Loucy (cell line): ENCODE measurements at regions not wholly inside any gene's neighbourhood (a gene's known extent, or its start where the extent isn't known, plus 50 kb on each side); places are given as distances from the start of the nearest gene placed in this dataset.

ENCODE experiments used
- H2AFZ ChIP-seq: fragments of 200-600 bp; sonication (generic); 2 replicates; pipeline ENCODE4 v1.6.0; 2016; ENCODE audit warnings: antibody characterized with exemption, mild to moderate bottlenecking, low read length, moderate library complexity
- H3F3A ChIP-seq: fragments of 200-600 bp; 2 replicates; pipeline ENCODE4 v1.6.0; 2016; ENCODE audit warnings: antibody characterized with exemption, low read depth, mild to moderate bottlenecking
- H3K27me3 ChIP-seq: fragments of 200-600 bp; sonication (generic); 2 replicates; pipeline ENCODE4 v1.6.1; 2014; ENCODE audit warnings: low read length, mild to moderate bottlenecking; ENCODE audit not compliant: insufficient read depth, poor library complexity, severe bottlenecking
- H3K36me3 ChIP-seq: fragments of 200-600 bp; sonication (generic); 2 replicates; pipeline ENCODE4 v1.6.1; 2016; ENCODE audit warnings: low read length; ENCODE audit not compliant: insufficient read depth
- H3K4me1 ChIP-seq: fragments of 200-600 bp; sonication (generic); 2 replicates; pipeline ENCODE4 v1.5.1; 2014; ENCODE audit warnings: low read length, mild to moderate bottlenecking; ENCODE audit not compliant: insufficient read depth, poor library complexity, severe bottlenecking
- H3K4me2 ChIP-seq: fragments of 200-600 bp; sonication (generic); 2 replicates; pipeline ENCODE4 v1.6.0; 2014; ENCODE audit warnings: antibody characterized with exemption, low read length, low read depth, mild to moderate bottlenecking; ENCODE audit not compliant: poor library complexity, severe bottlenecking
- H3K4me3 ChIP-seq: fragments of 200-600 bp; sonication (generic); 2 replicates; pipeline ENCODE4 v1.5.1; 2014; ENCODE audit warnings: low read length, mild to moderate bottlenecking, mixed read lengths; ENCODE audit not compliant: poor library complexity, severe bottlenecking
- H3K79me2 ChIP-seq: fragments of 200-600 bp; sonication (generic); 2 replicates; pipeline ENCODE4 v1.6.1; 2014; ENCODE audit warnings: low read length; ENCODE audit not compliant: insufficient read depth
- H3K9ac ChIP-seq: fragments of 200-600 bp; sonication (generic); 2 replicates; pipeline ENCODE4 v1.6.0; 2014; ENCODE audit warnings: mild to moderate bottlenecking, low read depth, low read length, moderate library complexity; ENCODE audit not compliant: poor library complexity, severe bottlenecking
- H3K9me2 ChIP-seq: fragments of 200-600 bp; sonication (generic); replicated peaks from 2 replicates; pipeline ENCODE4 v1.6.1; 2016; ENCODE audit warnings: low read depth, low read length, mixed read lengths
- H3K9me3 ChIP-seq: fragments of 200-600 bp; sonication (generic); 2 replicates; pipeline ENCODE4 v1.6.1; 2014; ENCODE audit warnings: mild to moderate bottlenecking, antibody characterized with exemption, low read length, low read depth; ENCODE audit not compliant: insufficient read depth
- H4K20me1 ChIP-seq: fragments of 200-600 bp; sonication (generic); 2 replicates; pipeline ENCODE4 v1.6.0; 2014; ENCODE audit warnings: antibody characterized with exemption, low read length, mild to moderate bottlenecking; ENCODE audit not compliant: insufficient read depth, poor library complexity, severe bottlenecking
- CTCF ChIP-seq: fragments of 200-600 bp; sonication (generic); conservative IDR thresholded peaks from 2 replicates; pipeline ENCODE4 v1.5.1; 2014; ENCODE audit warnings: mild to moderate bottlenecking, antibody characterized with exemption, low read length
- EZH2phosphoT487 ChIP-seq: fragments of 200-600 bp; IDR thresholded peaks from 2 replicates; pipeline ENCODE4 v1.6.1; 2018; ENCODE audit warnings: antibody characterized with exemption, mild to moderate bottlenecking, moderate library complexity, borderline replicate concordance

- no peak overlapping the region for H3K9ac ChIP-seq
- no peak overlapping the region for H3K4me2 ChIP-seq
- H3K4me1 ChIP-seq, result no peaks in the 10 kb centered on the region
- no peak overlapping the region for H2AFZ ChIP-seq
- TF ChIP-seq CTCF (no peak), EZH2phosphoT487 (no peak)
- no peaks in the 10 kb centered on the region for H3F3A ChIP-seq
- H3K9me3 ChIP-seq, result no peaks in the 10 kb centered on the region
- H3K9me2 ChIP-seq, result no peaks in the 10 kb centered on the region
- H4K20me1 ChIP-seq, result no peaks in the 10 kb centered on the region
- no peaks in the 10 kb centered on the region for H3K36me3 ChIP-seq
- no peaks in the 10 kb centered on the region for H3K79me2 ChIP-seq
- H3K4me3 ChIP-seq, result no peak overlapping the region
- no peaks in the 10 kb centered on the region for H3K27me3 ChIP-seq
These were observed 106.3 kb downstream of the LRIG3 start for GRCh38 chr12:58814036-58814435.

GRCh38 chr12:58815235-58815634 is 105.1 kb downstream of the LRIG3 start:
- H3K9me2 ChIP-seq, result no peaks in the 10 kb centered on the region
- TF ChIP-seq EZH2phosphoT487 (no peak), CTCF (no peak)
- H3K4me2 ChIP-seq, result no peak overlapping the region
- H3K9ac ChIP-seq, result no peak overlapping the region
- H2AFZ ChIP-seq, result no peak overlapping the region
- H4K20me1 ChIP-seq, result no peaks in the 10 kb centered on the region
- H3K4me3 ChIP-seq, result no peak overlapping the region
- H3K79me2 ChIP-seq, result no peaks in the 10 kb centered on the region
- H3K9me3 ChIP-seq, result no peaks in the 10 kb centered on the region
- no peaks in the 10 kb centered on the region for H3K27me3 ChIP-seq
- no peaks in the 10 kb centered on the region for H3K4me1 ChIP-seq
- H3K36me3 ChIP-seq, result no peaks in the 10 kb centered on the region
- H3F3A ChIP-seq, result no peaks in the 10 kb centered on the region

GRCh38 chr12:58818546-58818945 is 101.8 kb downstream of the LRIG3 start:
- TF ChIP-seq EZH2phosphoT487, result no peak
- no peak for TF ChIP-seq CTCF
- no peaks in the 10 kb centered on the region for H3K9me2 ChIP-seq
- no peaks in the 10 kb centered on the region for H3K27me3 ChIP-seq
- H3K9ac ChIP-seq, result no peak overlapping the region
- no peaks in the 10 kb centered on the region for H3F3A ChIP-seq
- H4K20me1 ChIP-seq, result no peaks in the 10 kb centered on the region
- H3K36me3 ChIP-seq, result no peaks in the 10 kb centered on the region
- no peak overlapping the region for H3K4me2 ChIP-seq
- no peaks in the 10 kb centered on the region for H3K4me1 ChIP-seq
- H3K9me3 ChIP-seq, result no peaks in the 10 kb centered on the region
- H3K4me3 ChIP-seq, result no peak overlapping the region
- no peaks in the 10 kb centered on the region for H3K79me2 ChIP-seq
- H2AFZ ChIP-seq, result no peak overlapping the region
